NB4 (cell line): ENCODE measurements at regions not wholly inside any gene's neighbourhood (a gene's known extent, or its start where the extent isn't known, plus 50 kb on each side); places are given as distances from the start of the nearest gene placed in this dataset.

ENCODE experiments used
- DNase-seq: peaks from one replicate; pipeline ENCODE4 v3.0.0; 2010; ENCODE audit warnings: low read depth
- H3K4me3 ChIP-seq: one replicate; pipeline ENCODE4 v1.5.1; 2011; ENCODE audit warnings: mild to moderate bottlenecking, low read depth, low read length, moderate library complexity
- CTCF ChIP-seq: IDR thresholded peaks from one replicate; pipeline ENCODE4 v1.5.1; 2012; ENCODE audit warnings: low read depth, low read length
- MYC ChIP-seq: IDR thresholded peaks from 2 replicates; pipeline ENCODE4 v1.6.1; 2011; ENCODE audit warnings: low read depth, low read length
- POLR2A ChIP-seq: IDR thresholded peaks from 2 replicates; pipeline ENCODE4 v1.6.1; 2011; ENCODE audit warnings: mild to moderate bottlenecking; ENCODE audit not compliant: insufficient read length; ENCODE audit errors: extremely low read depth
- TF ChIP-seq, protein P1 (sequence below): IDR thresholded peaks from 2 replicates; pipeline ENCODE4 v1.6.1; 2011; ENCODE audit warnings: low read depth, low read length

GRCh38 chr2:67836866-67837265 lies 225.9 kb downstream of the C1D start:
- DNase-seq: no peak
- TF ChIP-seq, protein P1, sequence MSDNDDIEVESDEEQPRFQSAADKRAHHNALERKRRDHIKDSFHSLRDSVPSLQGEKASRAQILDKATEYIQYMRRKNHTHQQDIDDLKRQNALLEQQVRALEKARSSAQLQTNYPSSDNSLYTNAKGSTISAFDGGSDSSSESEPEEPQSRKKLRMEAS: no peak
- TF ChIP-seq CTCF (no peak), MYC (no peak), POLR2A (no peak)
- H3K4me3 ChIP-seq: no peak overlapping the region

DNA sequence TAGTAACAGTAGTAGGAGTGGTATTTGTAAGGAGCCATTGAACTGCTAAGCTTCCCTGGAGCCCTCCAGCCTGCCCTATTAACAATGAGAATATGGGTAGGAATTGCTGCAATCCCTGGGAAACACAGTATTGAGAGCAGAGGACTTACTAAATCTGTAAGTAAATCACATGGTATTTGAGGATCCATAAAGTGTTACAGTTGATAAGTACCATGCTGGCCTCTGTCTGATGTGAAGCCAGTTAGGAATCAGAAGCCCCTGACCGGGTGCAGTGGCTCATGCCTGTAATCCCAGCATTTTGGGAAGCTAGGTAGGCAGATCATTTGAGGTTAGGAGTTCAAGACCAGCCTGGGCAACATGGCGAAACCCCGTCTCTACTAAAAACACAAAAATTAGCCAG lies 224.6 kb downstream of the C1D start:
- DNase-seq: no peak
- H3K4me3 ChIP-seq: no peak overlapping the region
- TF ChIP-seq CTCF: no peak
- TF ChIP-seq MYC: no peak
- no peak for TF ChIP-seq POLR2A
- TF ChIP-seq, protein P1: no peak

GRCh38 chr2:67839242-67839641 lies 223.6 kb downstream of the C1D start:
- H3K4me3 ChIP-seq: no peak overlapping the region
- TF ChIP-seq POLR2A (no peak), MYC (no peak), CTCF (no peak)
- TF ChIP-seq, protein P1: no peak

GRCh38 chr2:67839668-67840067 lies 223.1 kb downstream of the C1D start:
- DNase-seq: no peak
- TF ChIP-seq, protein P1: no peak
- no peak for TF ChIP-seq POLR2A
- no peak for TF ChIP-seq CTCF
- TF ChIP-seq MYC: no peak
- no peak overlapping the region for H3K4me3 ChIP-seq

More at GRCh38 chr2:67839242-67839641, 223.6 kb downstream of the C1D start:
- no peak for DNase-seq

GRCh38 chr2:67840460-67841068 lies 222.2 kb downstream of the C1D start:
- peak; percentile 61 for DNase-seq
- H3K4me3 ChIP-seq: no peak overlapping the region
- peak; percentile 76 for TF ChIP-seq CTCF
- TF ChIP-seq POLR2A: no peak

GRCh38 chr2:67841711-67842110 lies 221.1 kb downstream of the C1D start:
- TF ChIP-seq, protein P1: no peak
- TF ChIP-seq POLR2A (no peak), MYC (no peak), CTCF (no peak)
- no peak for DNase-seq

More at GRCh38 chr2:67841711-67842110, 221.1 kb downstream of the C1D start:
- H3K4me3 ChIP-seq: no peak overlapping the region
